Aorta (tissue), 5 donors: ENCODE measurements at regions not wholly inside any gene's neighbourhood (a gene's known extent, or its start where the extent isn't known, plus 50 kb on each side); places are given as distances from the start of the nearest gene placed in this dataset.

ENCODE experiments used
- ATAC-seq: fragments of 200-7000 bp; cut with Tn5 transposase; one replicate; pipeline ENCODE4 v1.9.1; 2022; ENCODE audit warnings: moderate library complexity; ENCODE audit not compliant: low FRiP score
- DNase-seq, 2 donors: peaks; one replicate each; pipeline ENCODE4 v3.0.0-alpha.2; 2020
- H3K27ac ChIP-seq, 2 donors: one replicate each; pipeline ENCODE4 v1.5.1; 2013; ENCODE audit warnings: low read length in 2 of 2, mild to moderate bottlenecking in 2 of 2, moderate library complexity in 2 of 2, control low read depth in 1 of 2, inconsistent platforms in 1 of 2, low read depth in 1 of 2
- H3K27me3 ChIP-seq, 2 donors: one replicate each; pipeline ENCODE4 v1.6.1; 2013; ENCODE audit warnings: control low read depth in 1 of 2, low read length in 1 of 2, mild to moderate bottlenecking in 1 of 2, moderate library complexity in 1 of 2; ENCODE audit not compliant: insufficient read depth in 2 of 2, control insufficient read depth in 1 of 2
- H3K36me3 ChIP-seq, 2 donors: one replicate each; pipeline ENCODE4 v1.6.1; 2013; ENCODE audit warnings: control low read depth in 1 of 2, low read length in 1 of 2, mild to moderate bottlenecking in 1 of 2; ENCODE audit not compliant: insufficient read depth in 2 of 2, control insufficient read depth in 1 of 2
- H3K4me1 ChIP-seq, 2 donors: one replicate each; pipeline ENCODE4 v1.6.1; 2013; ENCODE audit warnings: low read length in 2 of 2, control low read depth in 1 of 2, mild to moderate bottlenecking in 1 of 2, moderate library complexity in 1 of 2; ENCODE audit not compliant: insufficient read depth in 2 of 2, control insufficient read depth in 1 of 2
- H3K4me3 ChIP-seq, 2 donors: one replicate each; pipeline ENCODE4 v1.5.1; 2013; ENCODE audit warnings: low read length in 2 of 2, control low read depth in 1 of 2, mild to moderate bottlenecking in 1 of 2
- H3K9me3 ChIP-seq: one replicate; pipeline ENCODE4 v1.6.1; 2013; ENCODE audit warnings: mild to moderate bottlenecking, low read length; ENCODE audit not compliant: control insufficient read depth
- WGBS, 2 donors: extraction: QIAGEN DNeasy Blood & Tissue Kit; methylation state at CpG; one replicate each; pipeline ENCODE4 v1.1.7; 2013; 5-methylcytosine and 5-hydroxymethylcytosine counted together
- intact Hi-C, 2 donors: fragments of 100-400 bp; cut with DNase I; formaldehyde crosslinking; loops; one replicate each; pipeline versions ENCODE4 v1.14.2 to v1.15.0; 2022
- donor health status: healthy with polysubstance abuse.
- donor health status: Bipolar disorder and iron deficiency.
- donor health status: DM: no; HTN: no; CAD: no.
- donor health status: DM: no; HTN: no; CAD: no.
- donor health status: DM: yes; HTN: yes; CAD: no.

DNA sequence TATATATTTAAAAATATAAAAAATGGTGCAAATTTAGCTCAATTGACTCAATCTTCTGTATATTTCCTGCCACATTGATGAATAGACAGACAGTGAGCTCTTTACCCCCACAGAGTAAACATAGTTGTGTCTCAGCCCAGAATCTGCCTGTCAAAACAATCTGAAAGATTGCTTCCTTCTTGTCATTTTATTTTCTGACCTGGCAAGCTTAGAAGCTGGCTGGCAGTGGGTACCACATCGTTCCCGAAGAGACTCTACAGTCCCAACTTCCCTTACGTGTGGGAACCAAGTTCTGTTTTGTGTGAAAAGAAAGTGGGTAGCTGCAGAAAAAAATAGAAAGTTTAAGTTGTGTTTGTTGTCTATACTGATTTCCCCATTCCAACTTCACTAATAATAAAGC lies 629.3 kb upstream of the NEGR1 start:
- no peak for DNase-seq
- Histone ChIP-seq H3K36me3 (no peaks in the 10 kb centered on the region), H3K4me1 (no peaks in the 10 kb centered on the region), H3K27ac (no peak overlapping the region), H3K4me3 (no peak overlapping the region), H3K9me3 (no peaks in the 10 kb centered on the region), H3K27me3 (no peaks in the 10 kb centered on the region)
- intact Hi-C loops, result no loop called here
- no peak for ATAC-seq
- 16 to 19% methylated on average over 3 of the region's 3 CpGs for WGBS, 2 donors

DNA sequence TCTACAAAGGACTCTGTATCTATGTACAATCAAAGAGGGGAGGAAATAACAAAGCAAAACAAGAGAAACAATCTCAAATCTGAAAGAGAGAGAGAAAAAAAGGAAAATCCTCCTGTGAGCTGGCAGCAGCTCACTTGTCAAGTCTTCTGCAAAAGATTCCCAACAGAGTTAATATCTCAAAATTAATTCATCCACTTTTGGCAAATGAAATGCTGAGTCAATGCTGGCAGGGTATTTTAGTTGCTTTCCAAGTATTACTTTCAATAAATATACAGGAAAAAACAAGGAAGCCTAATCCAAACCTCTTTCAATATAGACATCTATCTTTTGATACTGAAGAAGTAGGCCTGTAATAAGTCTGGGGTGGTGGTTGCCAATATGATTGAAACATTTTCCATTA lies 613.9 kb upstream of the NEGR1 start:
- no peaks in the 10 kb centered on the region for H3K9me3 ChIP-seq
- H3K27ac ChIP-seq, result no peak overlapping the region
- no peaks in the 10 kb centered on the region for H3K4me1 ChIP-seq
- H3K36me3 ChIP-seq, result no peaks in the 10 kb centered on the region
- ATAC-seq, result no peak
- H3K4me3 ChIP-seq, result no peak overlapping the region
- intact Hi-C loops, result no loop called here
- no peaks in the 10 kb centered on the region for H3K27me3 ChIP-seq
- no peak for DNase-seq

DNA sequence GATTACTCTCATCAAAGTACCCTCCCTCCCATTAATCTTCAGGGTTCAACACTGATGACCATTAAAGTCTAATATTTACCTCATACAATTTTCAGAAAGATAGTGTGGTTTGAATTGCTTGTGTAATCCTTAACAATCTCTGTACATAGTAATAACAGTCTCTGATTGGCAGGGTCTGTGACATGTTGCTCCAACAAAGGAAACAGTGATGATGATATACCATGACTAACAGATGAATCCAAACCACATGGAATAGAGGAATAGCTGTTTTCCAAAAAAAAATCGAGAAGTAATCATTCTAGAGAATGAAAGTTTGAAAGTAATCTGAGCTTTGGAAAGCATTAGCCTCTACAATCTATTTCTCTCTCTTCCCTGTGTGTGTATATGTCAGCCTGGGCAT lies 610.1 kb upstream of the NEGR1 start:
- DNase-seq, result no peak
- H3K27me3 ChIP-seq, result no peaks in the 10 kb centered on the region
- no peaks in the 10 kb centered on the region for H3K9me3 ChIP-seq
- ATAC-seq, result no peak
- H3K4me1 ChIP-seq, result no peaks in the 10 kb centered on the region
- H3K36me3 ChIP-seq, result no peaks in the 10 kb centered on the region
- intact Hi-C loops, result no loop called here
- no peak overlapping the region for H3K4me3 ChIP-seq
- no peak overlapping the region for H3K27ac ChIP-seq
- 47% methylated on average over 1 of the region's 1 CpG for WGBS, 2 donors

DNA sequence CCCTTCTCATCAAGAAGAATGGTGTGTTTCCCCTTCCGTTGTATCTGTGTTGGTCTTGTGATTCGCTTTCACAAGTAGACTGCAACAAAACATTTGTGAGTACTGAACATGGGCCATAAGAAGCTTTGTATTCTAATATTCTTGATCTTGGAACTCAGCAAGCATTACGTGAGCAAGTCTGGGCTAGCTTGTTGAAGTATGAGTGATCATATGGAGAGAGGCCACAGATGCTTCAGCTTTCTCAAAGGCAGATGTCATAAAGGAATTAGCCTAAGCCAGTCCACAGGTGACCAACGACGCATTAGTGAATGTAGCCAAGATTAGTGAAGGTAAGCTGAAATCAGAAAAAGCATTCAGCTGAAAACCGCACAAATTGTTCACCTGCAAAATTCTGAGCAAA lies 609.6 kb upstream of the NEGR1 start:
- no peak for ATAC-seq
- no peak for DNase-seq
- intact Hi-C loops, result no loop called here
- Histone ChIP-seq H3K9me3 (no peaks in the 10 kb centered on the region), H3K4me1 (no peaks in the 10 kb centered on the region), H3K36me3 (no peaks in the 10 kb centered on the region), H3K27ac (no peak overlapping the region), H3K4me3 (no peak overlapping the region), H3K27me3 (no peaks in the 10 kb centered on the region)
- WGBS, 2 donors, result 88 to 89% methylated on average over 6 of the region's 6 CpGs

DNA sequence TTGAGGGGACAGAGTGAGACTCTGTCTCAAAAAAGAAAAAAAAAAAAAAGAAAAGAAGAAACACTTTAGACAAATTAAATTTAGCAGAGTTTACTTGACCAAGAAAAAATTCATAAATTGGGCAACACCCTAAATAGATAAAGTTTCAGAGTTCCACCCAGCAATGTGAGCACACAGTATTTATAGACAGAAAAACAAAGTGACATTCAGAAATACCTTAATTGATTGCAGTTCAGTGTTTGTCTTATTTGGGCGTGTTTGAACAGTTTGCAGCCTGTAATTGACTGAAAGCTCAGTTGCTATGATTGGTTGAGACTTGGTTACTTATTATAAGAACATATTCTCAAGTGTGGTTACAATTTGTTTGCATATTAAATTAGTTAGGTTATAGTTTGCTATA lies 603.5 kb upstream of the NEGR1 start:
- H3K27ac ChIP-seq, result no peak overlapping the region
- 46 to 49% methylated on average over 1 of the region's 1 CpG for WGBS, 2 donors
- H3K27me3 ChIP-seq, result no peaks in the 10 kb centered on the region
- H3K4me3 ChIP-seq, result no peak overlapping the region
- H3K4me1 ChIP-seq, result no peaks in the 10 kb centered on the region
- DNase-seq (no peak), ATAC-seq (no peak)
- H3K36me3 ChIP-seq, result no peaks in the 10 kb centered on the region
- intact Hi-C loops, result no loop called here
- peaks cover 2% of the 10 kb centered on the region for H3K9me3 ChIP-seq

DNA sequence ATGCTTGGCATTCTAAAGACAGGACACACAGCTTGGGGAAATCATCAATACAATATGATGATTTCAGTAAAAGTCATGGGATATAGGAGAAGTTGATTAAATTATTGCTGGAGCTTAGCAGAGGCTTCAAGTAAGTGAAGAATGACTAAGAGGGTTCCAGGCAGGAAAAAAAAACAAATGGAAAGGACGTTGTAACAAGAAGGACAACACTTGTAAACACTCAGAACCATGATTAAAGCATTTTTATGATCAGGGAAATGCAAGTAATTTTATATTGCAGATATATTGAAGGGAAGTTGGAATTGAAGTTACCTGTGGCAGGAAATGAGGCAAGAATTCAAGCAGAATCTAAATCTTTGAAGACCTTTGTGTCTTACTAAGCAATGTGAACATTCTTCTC lies 602.7 kb upstream of the NEGR1 start:
- 22% methylated on average over 1 of the region's 1 CpG for WGBS, 2 donors
- intact Hi-C loops, result no loop called here

DNA sequence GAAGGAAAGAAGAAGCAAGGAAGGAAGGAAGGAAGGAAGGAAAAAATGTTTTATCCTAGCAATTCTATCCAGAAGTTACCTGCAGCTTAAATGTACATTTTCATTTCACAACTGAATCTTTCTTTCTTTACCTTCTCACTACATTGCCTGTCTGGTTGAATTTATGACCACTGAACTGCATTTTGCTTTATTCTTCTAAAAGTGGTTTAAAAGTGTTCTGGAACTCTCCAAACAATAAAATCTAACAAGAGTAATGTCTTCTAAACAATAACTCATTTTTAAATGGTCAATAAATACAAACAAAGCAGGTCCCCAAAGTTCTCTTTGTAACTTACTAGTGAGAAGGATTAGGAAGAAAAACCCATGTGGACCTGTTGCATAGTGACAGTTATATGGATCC lies 587.5 kb upstream of the NEGR1 start:
- Histone ChIP-seq H3K4me3 (no peak overlapping the region), H3K27ac (no peak overlapping the region), H3K36me3 (no peaks in the 10 kb centered on the region), H3K27me3 (no peaks in the 10 kb centered on the region), H3K9me3 (no peaks in the 10 kb centered on the region), H3K4me1 (no peaks in the 10 kb centered on the region)
- ATAC-seq (no peak), DNase-seq (no peak)
- intact Hi-C loops, result no loop called here

More for the DNA sequence above, 602.7 kb upstream of the NEGR1 start:
- Histone ChIP-seq H3K4me1 (no peaks in the 10 kb centered on the region), H3K27ac (no peak overlapping the region), H3K36me3 (no peaks in the 10 kb centered on the region), H3K9me3 (peaks cover 2% of the 10 kb centered on the region), H3K4me3 (no peak overlapping the region), H3K27me3 (no peaks in the 10 kb centered on the region)
- ATAC-seq (no peak), DNase-seq (no peak)

DNA sequence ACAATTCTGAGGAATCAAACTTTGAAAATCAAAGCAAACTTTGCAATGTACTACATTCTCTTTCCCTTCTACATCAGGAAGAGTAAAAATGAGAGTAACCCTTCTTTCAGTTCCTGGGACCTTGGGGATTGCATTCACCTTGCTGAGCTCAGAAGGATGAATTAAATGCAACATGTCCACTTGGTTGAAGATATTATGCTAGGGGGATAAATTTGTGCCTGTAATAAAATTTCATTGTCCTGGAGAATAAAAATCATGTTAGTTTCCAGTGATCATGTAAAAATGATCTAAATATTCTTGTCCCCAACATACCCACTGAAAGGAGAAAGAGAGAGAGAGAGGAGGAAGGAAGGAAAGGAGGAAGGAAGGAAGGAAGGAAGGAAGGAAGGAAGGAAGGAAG lies 587.1 kb upstream of the NEGR1 start:
- no peaks in the 10 kb centered on the region for H3K27me3 ChIP-seq
- ATAC-seq, result no peak
- no peak for DNase-seq
- H3K27ac ChIP-seq, result no peak overlapping the region
- no peaks in the 10 kb centered on the region for H3K36me3 ChIP-seq
- no peaks in the 10 kb centered on the region for H3K4me1 ChIP-seq
- intact Hi-C loops, result no loop called here
- H3K9me3 ChIP-seq, result no peaks in the 10 kb centered on the region
- H3K4me3 ChIP-seq, result no peak overlapping the region

DNA sequence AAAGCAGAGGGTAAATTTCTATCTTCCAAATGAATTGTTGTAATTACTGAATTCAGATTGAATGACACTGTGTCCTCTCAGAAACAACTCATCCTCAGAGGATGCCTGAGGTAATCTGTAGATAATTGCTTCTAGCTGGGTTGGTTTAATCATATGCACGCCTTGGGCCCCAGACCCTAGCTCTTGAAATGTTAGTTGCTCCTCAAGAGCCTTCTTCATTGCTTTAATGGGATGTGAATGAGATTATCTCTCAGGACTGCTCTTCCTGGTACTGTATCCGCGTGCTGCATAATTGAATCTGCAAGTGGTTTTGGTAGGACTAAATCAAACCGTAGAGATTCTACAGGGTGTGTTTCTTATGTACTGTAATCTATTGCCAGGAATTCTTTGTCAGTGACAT lies 569.3 kb upstream of the NEGR1 start:
- Histone ChIP-seq H3K27ac (no peak overlapping the region), H3K4me1 (no peaks in the 10 kb centered on the region), H3K4me3 (no peak overlapping the region), H3K9me3 (no peaks in the 10 kb centered on the region), H3K36me3 (no peaks in the 10 kb centered on the region), H3K27me3 (no peaks in the 10 kb centered on the region)
- no peak for DNase-seq
- no peak for ATAC-seq
- 47 to 69% methylated on average over 4 of the region's 4 CpGs for WGBS, 2 donors
- intact Hi-C loops, result no loop called here

DNA sequence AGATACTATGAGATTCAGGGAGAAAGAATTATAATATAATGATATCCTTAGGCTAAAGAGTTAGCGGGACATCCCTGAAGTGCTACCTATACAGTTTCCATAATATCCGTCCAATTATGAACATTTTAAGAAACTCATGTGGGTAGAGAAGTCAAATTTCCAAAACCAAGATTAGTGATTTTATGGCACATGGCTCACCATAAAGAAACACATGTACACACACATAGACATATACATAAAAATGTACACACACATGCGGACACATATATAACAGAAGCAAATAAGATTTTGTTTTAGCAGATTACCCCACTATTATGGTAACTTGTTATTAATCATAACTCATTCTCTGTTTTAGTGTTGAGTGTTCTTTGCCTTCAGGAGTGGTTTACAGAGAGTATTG lies 566.7 kb upstream of the NEGR1 start:
- no peak for DNase-seq
- Histone ChIP-seq H3K4me1 (no peaks in the 10 kb centered on the region), H3K4me3 (no peak overlapping the region), H3K36me3 (no peaks in the 10 kb centered on the region), H3K27me3 (no peaks in the 10 kb centered on the region), H3K27ac (no peak overlapping the region), H3K9me3 (no peaks in the 10 kb centered on the region)
- 96 to 99% methylated on average over 3 of the region's 3 CpGs for WGBS, 2 donors
- ATAC-seq, result no peak
- intact Hi-C loops, result loop anchor here in 1 of 2 donors (10.0 kb wide), 1 partner anchor 224 kb away; no protein-coding TSS in a partner anchor
